HL-60 (cell line): ENCODE measurements at regions not wholly inside any gene's neighbourhood (a gene's known extent, or its start where the extent isn't known, plus 50 kb on each side); places are given as distances from the start of the nearest gene placed in this dataset.

Source experiments
- CTCF ChIP-seq: IDR thresholded peaks from one replicate; pipeline ENCODE4 v1.5.1; 2011; ENCODE audit warnings: low read length, control low read depth, inconsistent platforms; ENCODE audit not compliant: insufficient read depth
- GABPA ChIP-seq: IDR thresholded peaks from 2 replicates; pipeline ENCODE4 v1.6.1; 2012; ENCODE audit warnings: low read depth
- POLR2AphosphoS5 ChIP-seq: IDR thresholded peaks from 2 replicates; pipeline ENCODE4 v1.6.1; 2012; ENCODE audit warnings: low read depth
- REST ChIP-seq: IDR thresholded peaks from 2 replicates; pipeline ENCODE4 v1.6.1; 2012; ENCODE audit warnings: low read depth; ENCODE audit not compliant: insufficient replicate concordance

- TF ChIP-seq CTCF (no peak), REST (no peak), POLR2AphosphoS5 (no peak), GABPA (no peak)
Measured at GRCh38 chr2:30351949-30352348, 95.1 kb upstream of the LCLAT1 start.
